HL-60 (cell line): ENCODE measurements at regions not wholly inside any gene's neighbourhood (a gene's known extent, or its start where the extent isn't known, plus 50 kb on each side); places are given as distances from the start of the nearest gene placed in this dataset.

Source experiments
- DNase-seq, 2 experiments: peaks; one replicate each; pipeline ENCODE4 v3.0.0-alpha.2; 2010 to 2020; ENCODE audit warnings: low read depth in 1 of 2, low spot score in 1 of 2
- H3K27ac ChIP-seq: fragments of 250-450 bp; sonication (Bioruptor Pico); replicated peaks from 2 replicates; pipeline ENCODE4 v1.5.1; 2020; ENCODE audit warnings: mild to moderate bottlenecking, moderate library complexity
- H3K27me3 ChIP-seq: fragments of 250-450 bp; sonication (Bioruptor Pico); 2 replicates; pipeline ENCODE4 v1.5.1; 2021; ENCODE audit warnings: mild to moderate bottlenecking, moderate library complexity; ENCODE audit not compliant: insufficient read depth, poor library complexity, severe bottlenecking
- H3K4me3 ChIP-seq: replicated peaks from 2 replicates; pipeline ENCODE4 v1.5.1; 2011; ENCODE audit warnings: mild to moderate bottlenecking, control low read depth, low read length; ENCODE audit not compliant: insufficient read depth
- CTCF ChIP-seq: IDR thresholded peaks from one replicate; pipeline ENCODE4 v1.5.1; 2011; ENCODE audit warnings: low read length, control low read depth, inconsistent platforms; ENCODE audit not compliant: insufficient read depth
- GABPA ChIP-seq: IDR thresholded peaks from 2 replicates; pipeline ENCODE4 v1.6.1; 2012; ENCODE audit warnings: low read depth
- POLR2AphosphoS5 ChIP-seq: IDR thresholded peaks from 2 replicates; pipeline ENCODE4 v1.6.1; 2012; ENCODE audit warnings: low read depth
- SPI1 ChIP-seq: IDR thresholded peaks from 2 replicates; pipeline ENCODE4 v1.6.1; 2012; ENCODE audit warnings: low read depth, mild to moderate bottlenecking, borderline replicate concordance
- TF ChIP-seq, protein P1 (sequence below): IDR thresholded peaks from 2 replicates; pipeline ENCODE4 v1.6.1; 2012; ENCODE audit warnings: low read depth; ENCODE audit not compliant: insufficient replicate concordance

- Histone ChIP-seq H3K27ac (no peak overlapping the region), H3K27me3 (no peaks in the 10 kb centered on the region), H3K4me3 (no peak overlapping the region)
- TF ChIP-seq, protein P1, sequence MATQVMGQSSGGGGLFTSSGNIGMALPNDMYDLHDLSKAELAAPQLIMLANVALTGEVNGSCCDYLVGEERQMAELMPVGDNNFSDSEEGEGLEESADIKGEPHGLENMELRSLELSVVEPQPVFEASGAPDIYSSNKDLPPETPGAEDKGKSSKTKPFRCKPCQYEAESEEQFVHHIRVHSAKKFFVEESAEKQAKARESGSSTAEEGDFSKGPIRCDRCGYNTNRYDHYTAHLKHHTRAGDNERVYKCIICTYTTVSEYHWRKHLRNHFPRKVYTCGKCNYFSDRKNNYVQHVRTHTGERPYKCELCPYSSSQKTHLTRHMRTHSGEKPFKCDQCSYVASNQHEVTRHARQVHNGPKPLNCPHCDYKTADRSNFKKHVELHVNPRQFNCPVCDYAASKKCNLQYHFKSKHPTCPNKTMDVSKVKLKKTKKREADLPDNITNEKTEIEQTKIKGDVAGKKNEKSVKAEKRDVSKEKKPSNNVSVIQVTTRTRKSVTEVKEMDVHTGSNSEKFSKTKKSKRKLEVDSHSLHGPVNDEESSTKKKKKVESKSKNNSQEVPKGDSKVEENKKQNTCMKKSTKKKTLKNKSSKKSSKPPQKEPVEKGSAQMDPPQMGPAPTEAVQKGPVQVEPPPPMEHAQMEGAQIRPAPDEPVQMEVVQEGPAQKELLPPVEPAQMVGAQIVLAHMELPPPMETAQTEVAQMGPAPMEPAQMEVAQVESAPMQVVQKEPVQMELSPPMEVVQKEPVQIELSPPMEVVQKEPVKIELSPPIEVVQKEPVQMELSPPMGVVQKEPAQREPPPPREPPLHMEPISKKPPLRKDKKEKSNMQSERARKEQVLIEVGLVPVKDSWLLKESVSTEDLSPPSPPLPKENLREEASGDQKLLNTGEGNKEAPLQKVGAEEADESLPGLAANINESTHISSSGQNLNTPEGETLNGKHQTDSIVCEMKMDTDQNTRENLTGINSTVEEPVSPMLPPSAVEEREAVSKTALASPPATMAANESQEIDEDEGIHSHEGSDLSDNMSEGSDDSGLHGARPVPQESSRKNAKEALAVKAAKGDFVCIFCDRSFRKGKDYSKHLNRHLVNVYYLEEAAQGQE = no peak
- TF ChIP-seq POLR2AphosphoS5 (no peak), GABPA (no peak), CTCF (no peak), SPI1 (no peak)
- no peak for DNase-seq
Measured at GRCh38 chr3:35864871-35865270, 225.5 kb downstream of the ARPP21 start.

- no peak overlapping the region for H3K4me3 ChIP-seq
- DNase-seq = no peak
- H3K27me3 ChIP-seq = no peaks in the 10 kb centered on the region
- H3K27ac ChIP-seq = no peak overlapping the region
- TF ChIP-seq SPI1 = no peak
- no peak for TF ChIP-seq GABPA
- no peak for TF ChIP-seq CTCF
- TF ChIP-seq, protein P1 = no peak
- no peak for TF ChIP-seq POLR2AphosphoS5
Measured at GRCh38 chr3:35867791-35868190, 228.5 kb downstream of the ARPP21 start.

DNA sequence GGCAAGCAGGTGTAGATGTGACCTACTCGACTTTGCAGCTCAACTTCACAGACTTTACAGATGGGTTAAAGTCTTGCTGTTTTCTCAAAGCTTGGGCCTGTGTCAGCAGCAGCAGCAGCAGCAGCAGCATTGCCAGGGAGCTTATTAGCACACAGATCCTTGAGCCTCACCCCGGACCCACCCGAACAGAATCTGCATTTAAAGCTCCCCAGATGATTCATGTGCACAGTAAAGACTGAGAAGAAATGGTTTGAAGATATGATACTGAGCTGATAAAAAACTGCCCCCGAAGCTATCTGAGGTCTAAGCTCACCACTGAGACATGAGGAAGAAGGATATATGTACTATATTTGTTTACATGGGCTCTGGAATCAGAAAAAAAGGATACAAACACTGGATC, 231.7 kb downstream of the ARPP21 start:
- no peak overlapping the region for H3K27ac ChIP-seq
- DNase-seq = no peak
- H3K27me3 ChIP-seq = no peaks in the 10 kb centered on the region
- no peak overlapping the region for H3K4me3 ChIP-seq
- TF ChIP-seq SPI1 (no peak), CTCF (no peak), POLR2AphosphoS5 (no peak), GABPA (no peak)
- TF ChIP-seq, protein P1 = no peak
